ENCODE measurements at regions not wholly inside any gene's neighbourhood (a gene's known extent, or its start where the extent isn't known, plus 50 kb on each side); places are given as distances from the start of the nearest gene placed in this dataset.

DNA sequence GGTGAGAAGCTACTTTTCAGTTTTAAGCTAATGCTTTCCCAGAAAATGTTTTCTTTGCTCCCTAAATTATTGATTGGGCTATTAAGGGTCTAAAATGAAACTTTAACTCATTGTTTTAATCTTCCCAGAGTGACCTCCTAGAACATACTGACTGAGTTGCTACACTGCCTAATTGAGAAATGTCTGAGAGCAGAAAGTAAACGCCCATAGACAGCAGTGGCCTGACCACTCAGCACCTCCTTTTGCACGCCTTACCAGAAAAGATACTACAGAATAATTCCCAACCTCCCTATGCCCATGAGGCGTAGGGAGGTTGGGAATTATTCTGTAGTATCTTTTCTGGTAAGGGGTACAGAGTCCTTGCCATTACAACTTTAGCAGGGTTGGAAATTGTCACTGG, 381.8 kb upstream of the LCORL start:
- Histone ChIP-seq H3K27me3 (ENCODE audit: control insufficient read depth in 2 of 2, insufficient read depth in 2 of 2, low read length in 2 of 2) (no peaks in the 10 kb centered on the region), H3K4me2 (replicated peaks; ENCODE audit: extremely low read depth, low read length, poor library complexity, severe bottlenecking) (no peak overlapping the region), H3K27ac (ENCODE audit: low read depth in 1 of 2, low read length in 2 of 2) (no peak overlapping the region), H2AFZ (ENCODE audit: insufficient read depth, low read depth, low read length, poor library complexity, severe bottlenecking) (no peak overlapping the region), H3K9ac (ENCODE audit: insufficient read depth, low read length, poor library complexity, severe bottlenecking) (no peak overlapping the region), H3K79me2 (ENCODE audit: insufficient read depth, low read length) (no peaks in the 10 kb centered on the region), H4K20me1 (ENCODE audit: insufficient read depth, low read length) (no peaks in the 10 kb centered on the region), H3K9me3 (replicated peaks in 1 of 2; ENCODE audit: control insufficient read depth in 1 of 2, insufficient read depth in 1 of 2, low read length in 2 of 2) (no peaks in the 10 kb centered on the region), H3K36me3 (replicated peaks in 1 of 2; ENCODE audit: control insufficient read depth in 1 of 2, insufficient read depth in 2 of 2, low read length in 2 of 2) (no peaks in the 10 kb centered on the region), H3K4me1 (ENCODE audit: control insufficient read depth in 1 of 2, insufficient read depth in 2 of 2, low read length in 2 of 2) (no peaks in the 10 kb centered on the region), H3K4me3 (replicated peaks in 1 of 3; ENCODE audit: low read depth in 2 of 3, low read length in 3 of 3) (no peak overlapping the region)
- TF ChIP-seq, protein P1, sequence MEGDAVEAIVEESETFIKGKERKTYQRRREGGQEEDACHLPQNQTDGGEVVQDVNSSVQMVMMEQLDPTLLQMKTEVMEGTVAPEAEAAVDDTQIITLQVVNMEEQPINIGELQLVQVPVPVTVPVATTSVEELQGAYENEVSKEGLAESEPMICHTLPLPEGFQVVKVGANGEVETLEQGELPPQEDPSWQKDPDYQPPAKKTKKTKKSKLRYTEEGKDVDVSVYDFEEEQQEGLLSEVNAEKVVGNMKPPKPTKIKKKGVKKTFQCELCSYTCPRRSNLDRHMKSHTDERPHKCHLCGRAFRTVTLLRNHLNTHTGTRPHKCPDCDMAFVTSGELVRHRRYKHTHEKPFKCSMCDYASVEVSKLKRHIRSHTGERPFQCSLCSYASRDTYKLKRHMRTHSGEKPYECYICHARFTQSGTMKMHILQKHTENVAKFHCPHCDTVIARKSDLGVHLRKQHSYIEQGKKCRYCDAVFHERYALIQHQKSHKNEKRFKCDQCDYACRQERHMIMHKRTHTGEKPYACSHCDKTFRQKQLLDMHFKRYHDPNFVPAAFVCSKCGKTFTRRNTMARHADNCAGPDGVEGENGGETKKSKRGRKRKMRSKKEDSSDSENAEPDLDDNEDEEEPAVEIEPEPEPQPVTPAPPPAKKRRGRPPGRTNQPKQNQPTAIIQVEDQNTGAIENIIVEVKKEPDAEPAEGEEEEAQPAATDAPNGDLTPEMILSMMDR (IDR thresholded peaks at IDR 0.05) = no peak
- Mint-ChIP-seq H3K4me3 (no peak overlapping the region), H3K9me3 (peaks cover 0 to 4% (median 0%) of the 10 kb centered on the region in 7 donors), H3K4me1 (no peaks in the 10 kb centered on the region), H3K27me3 (ENCODE audit: low read depth in 3 of 3) (no peaks in the 10 kb centered on the region), H3K27ac (no peak overlapping the region), H3K36me3 (no peaks in the 10 kb centered on the region)
- intact Hi-C loops (cut with micrococcal nuclease) = no loop called here
- no peak for DNase-seq
- no CpG with 5 or more reads among the region's 3 CpGs for WGBS (ENCODE audit: insufficient coverage)

DNA sequence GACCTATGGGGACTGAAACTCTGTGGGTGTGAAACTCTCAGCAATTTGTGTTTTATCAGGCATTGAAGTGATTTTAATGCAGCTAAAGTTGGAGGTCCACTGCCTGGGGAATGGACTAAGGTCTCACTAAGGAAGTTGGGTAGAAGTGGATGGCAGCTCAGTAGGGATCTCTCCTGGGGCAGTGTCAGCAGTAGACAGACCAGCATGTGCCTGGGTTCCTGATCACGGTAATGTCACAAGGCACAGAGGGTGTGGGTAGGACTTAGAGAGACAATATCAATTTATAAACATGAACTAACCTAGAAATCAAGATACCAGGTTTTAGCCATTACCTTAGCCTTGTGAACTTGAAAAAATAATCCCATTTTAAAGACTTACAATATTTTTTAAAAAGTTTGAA, 380.3 kb upstream of the LCORL start:
- H3K36me3 ChIP-seq (replicated peaks in 1 of 2; ENCODE audit: control insufficient read depth in 1 of 2, insufficient read depth in 2 of 2, low read length in 2 of 2) = no peaks in the 10 kb centered on the region
- no peaks in the 10 kb centered on the region for H3K79me2 ChIP-seq (ENCODE audit: insufficient read depth, low read length)
- H3K27me3 Mint-ChIP-seq (ENCODE audit: low read depth in 3 of 3) = no peaks in the 10 kb centered on the region
- H4K20me1 ChIP-seq (ENCODE audit: insufficient read depth, low read length) = no peaks in the 10 kb centered on the region
- no peak overlapping the region for H3K27ac ChIP-seq (ENCODE audit: low read depth in 1 of 2, low read length in 2 of 2)
- H3K9ac ChIP-seq (ENCODE audit: insufficient read depth, low read length, poor library complexity, severe bottlenecking) = no peak overlapping the region
- no peaks in the 10 kb centered on the region for H3K4me1 ChIP-seq (ENCODE audit: control insufficient read depth in 1 of 2, insufficient read depth in 2 of 2, low read length in 2 of 2)
- no peaks in the 10 kb centered on the region for H3K27me3 ChIP-seq (ENCODE audit: control insufficient read depth in 2 of 2, insufficient read depth in 2 of 2, low read length in 2 of 2)
- H3K9me3 Mint-ChIP-seq = peaks cover 0 to 4% (median 0%) of the 10 kb centered on the region in 7 donors
- intact Hi-C loops (cut with micrococcal nuclease) = no loop called here
- no peaks in the 10 kb centered on the region for H3K36me3 Mint-ChIP-seq
- no peaks in the 10 kb centered on the region for H3K9me3 ChIP-seq (replicated peaks in 1 of 2; ENCODE audit: control insufficient read depth in 1 of 2, insufficient read depth in 1 of 2, low read length in 2 of 2)
- H3K4me1 Mint-ChIP-seq = no peaks in the 10 kb centered on the region
- H2AFZ ChIP-seq (ENCODE audit: insufficient read depth, low read depth, low read length, poor library complexity, severe bottlenecking) = no peak overlapping the region
- no CpG with 5 or more reads among the region's 1 CpG for WGBS (ENCODE audit: insufficient coverage)
- TF ChIP-seq, protein P1 (IDR thresholded peaks at IDR 0.05) = no peak
- H3K4me3 ChIP-seq (replicated peaks in 1 of 3; ENCODE audit: low read depth in 2 of 3, low read length in 3 of 3) = no peak overlapping the region
- H3K27ac Mint-ChIP-seq = no peak overlapping the region
- H3K4me2 ChIP-seq (replicated peaks; ENCODE audit: extremely low read depth, low read length, poor library complexity, severe bottlenecking) = no peak overlapping the region
- no peak overlapping the region for H3K4me3 Mint-ChIP-seq
- DNase-seq = no peak
